ENCODE measurements at regions not wholly inside any gene's neighbourhood (a gene's known extent, or its start where the extent isn't known, plus 50 kb on each side); places are given as distances from the start of the nearest gene placed in this dataset.

- TF ChIP-seq POLR2A (IDR thresholded peaks at IDR 0.05; ENCODE audit: low read depth) (no peak), POLR2AphosphoS5 (IDR thresholded peaks at IDR 0.05) (no peak), CTCF (IDR thresholded peaks at IDR 0.05) (no peak), EP300 (IDR thresholded peaks at IDR 0.05) (no peak)
Observed at GRCh38 chr6:48429610-48430009, 318.6 kb upstream of the PTCHD4 start.

Data from esophagus muscularis mucosa (tissue), 4 donors.